WTC11 (cell line): ENCODE measurements at regions not wholly inside any gene's neighbourhood (a gene's known extent, or its start where the extent isn't known, plus 50 kb on each side); places are given as distances from the start of the nearest gene placed in this dataset.

ENCODE experiments used
- ATAC-seq: fragments of 200-7000 bp; cut with Tn5 transposase; 2 replicates; pipeline ENCODE4 v1.10.0; 2021; ENCODE audit warnings: mild to moderate bottlenecking, moderate library complexity
- CTCF ChIA-PET: fragments of 300-600 bp; sonication (Branson Sonifier 250); formaldehyde crosslinking; loops from one replicate; lab custom pipeline; 2021; ENCODE audit warnings: antibody characterized with exemption; lab: Charles Lee
- POLR2A ChIA-PET: fragments of 350-600 bp; sonication (Branson Sonifier 250); formaldehyde crosslinking; loops from one replicate; lab custom pipeline; 2021; ENCODE audit warnings: antibody characterized with exemption; lab: Charles Lee
- DNase-seq: peaks from one replicate; pipeline ENCODE4 v3.0.0; 2021; ENCODE audit warnings: low spot score
- H3K27ac Mint-ChIP-seq: 2 replicates; pipeline ENCODE4 v1.8.0; 2021; ENCODE audit warnings: mixed read lengths
- H3K27me3 Mint-ChIP-seq: 2 replicates; pipeline ENCODE4 v1.8.0; 2021; ENCODE audit warnings: low read depth, mild to moderate bottlenecking, moderate library complexity, mixed read lengths
- H3K36me3 Mint-ChIP-seq: 2 replicates; pipeline ENCODE4 v1.8.0; 2021; ENCODE audit warnings: mixed read lengths
- H3K4me1 Mint-ChIP-seq: 2 replicates; pipeline ENCODE4 v1.8.0; 2022; ENCODE audit warnings: mixed read lengths
- H3K4me3 Mint-ChIP-seq: 2 replicates; pipeline ENCODE4 v1.8.0; 2021; ENCODE audit warnings: mild to moderate bottlenecking, moderate library complexity, mixed read lengths
- H3K9me3 Mint-ChIP-seq: 2 replicates; pipeline ENCODE4 v1.8.0; 2021; ENCODE audit warnings: mixed read lengths
- ELF4 ChIP-seq: sonication (generic); formaldehyde crosslinking; IDR thresholded peaks from 2 replicates; pipeline ENCODE4 v1.8.1; 2022; ENCODE audit warnings: low read depth, mild to moderate bottlenecking, moderate library complexity, missing genetic modification reagents
- EMX1 ChIP-seq: fragments of 250-450 bp; sonication (Bioruptor Pico); IDR thresholded peaks from 2 replicates; pipeline ENCODE4 v1.8.0; 2021; ENCODE audit warnings: mild to moderate bottlenecking
- IRF2 ChIP-seq: sonication (generic); formaldehyde crosslinking; IDR thresholded peaks from 2 replicates; pipeline ENCODE4 v1.8.0; 2022; ENCODE audit warnings: low read depth, missing genetic modification reagents, borderline replicate concordance
- MXD4 ChIP-seq: fragments of 250-450 bp; sonication (Bioruptor Pico); IDR thresholded peaks from 2 replicates; pipeline ENCODE4 v1.8.0; 2021; ENCODE audit warnings: mild to moderate bottlenecking, moderate library complexity, borderline replicate concordance
- NFYB ChIP-seq: sonication (generic); formaldehyde crosslinking; conservative IDR thresholded peaks from 2 replicates; pipeline ENCODE4 v1.8.0; 2022; ENCODE audit warnings: low read depth, missing genetic modification reagents
- TEAD4 ChIP-seq: sonication (generic); formaldehyde crosslinking; IDR thresholded peaks from 2 replicates; pipeline ENCODE4 v1.8.0; 2022; ENCODE audit warnings: mild to moderate bottlenecking, missing genetic modification reagents
- ZBTB21 ChIP-seq: sonication (generic); formaldehyde crosslinking; IDR thresholded peaks from 2 replicates; pipeline ENCODE4 v1.8.1; 2023; ENCODE audit warnings: mild to moderate bottlenecking, missing genetic modification reagents, borderline replicate concordance
- ZNF138 ChIP-seq: sonication (generic); formaldehyde crosslinking; conservative IDR thresholded peaks from 2 replicates; pipeline ENCODE4 v1.8.1; 2022; ENCODE audit warnings: mild to moderate bottlenecking, moderate library complexity, missing genetic modification reagents
- ZNF219 ChIP-seq: sonication (generic); formaldehyde crosslinking; IDR thresholded peaks from 2 replicates; pipeline ENCODE4 v1.8.0; 2023; ENCODE audit warnings: missing genetic modification reagents, mild to moderate bottlenecking, borderline replicate concordance
- ZNF423 ChIP-seq: fragments of 250-450 bp; sonication (Bioruptor Pico); IDR thresholded peaks from 2 replicates; pipeline ENCODE4 v2.1.2; 2022; ENCODE audit warnings: mild to moderate bottlenecking, moderate library complexity
- TF ChIP-seq, protein P1 (sequence below): sonication (generic); formaldehyde crosslinking; conservative IDR thresholded peaks from 2 replicates; pipeline ENCODE4 v1.8.1; 2023; ENCODE audit warnings: mild to moderate bottlenecking, low read depth, missing genetic modification reagents, moderate library complexity
- TF ChIP-seq, protein P2 (sequence below): fragments of 250-450 bp; sonication (Bioruptor Pico); IDR thresholded peaks from 2 replicates; pipeline ENCODE4 v1.9.0; 2021; ENCODE audit warnings: moderate library complexity, mild to moderate bottlenecking, inconsistent platforms, borderline replicate concordance
- TF ChIP-seq, protein P3 (sequence below): sonication (generic); formaldehyde crosslinking; IDR thresholded peaks from 2 replicates; pipeline ENCODE4 v1.8.0; 2022; ENCODE audit warnings: missing genetic modification reagents
- TF ChIP-seq, protein P4 (sequence below): sonication (generic); formaldehyde crosslinking; IDR thresholded peaks from 2 replicates; pipeline ENCODE4 v1.8.1; 2023; ENCODE audit warnings: mild to moderate bottlenecking, missing genetic modification reagents, moderate library complexity
- TF ChIP-seq, protein P5 (sequence below): sonication (generic); formaldehyde crosslinking; IDR thresholded peaks from 2 replicates; pipeline ENCODE4 v1.8.0; 2023; ENCODE audit warnings: missing genetic modification reagents, mild to moderate bottlenecking, borderline replicate concordance
- TF ChIP-seq, protein P6 (sequence below): fragments of 250-450 bp; sonication (Bioruptor Pico); conservative IDR thresholded peaks from 2 replicates; pipeline ENCODE4 v1.9.0; 2021; ENCODE audit warnings: mild to moderate bottlenecking
- TF ChIP-seq, protein P7 (sequence below): sonication (generic); formaldehyde crosslinking; IDR thresholded peaks from 2 replicates; pipeline ENCODE4 v1.8.0; 2022; ENCODE audit warnings: mild to moderate bottlenecking, missing genetic modification reagents

DNA sequence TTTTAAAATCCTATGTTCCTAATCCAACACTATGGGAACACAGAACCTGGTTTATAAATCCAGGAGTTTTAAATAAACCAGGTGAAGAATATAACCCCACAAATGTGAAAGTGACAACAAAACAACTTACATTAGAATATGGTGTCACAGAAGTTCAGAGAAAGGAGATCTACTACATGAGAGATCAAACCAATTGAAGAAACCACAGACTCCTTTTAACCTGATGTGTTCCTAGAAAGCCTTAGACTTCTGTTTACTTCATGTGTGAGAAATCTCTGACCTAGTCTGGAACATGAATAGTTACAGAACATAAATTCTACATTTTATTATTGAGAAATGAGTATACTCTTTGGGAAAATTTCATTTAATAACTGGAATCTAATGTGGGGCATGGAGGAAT lies 165.3 kb downstream of the FTCDNL1 start:
- TF ChIP-seq MXD4 (CRISPR knock-in tag) (no peak), IRF2 (no peak), NFYB (CRISPR knock-in tag) (no peak), ZNF423 (no peak), ZBTB21 (no peak)
- TF ChIP-seq, protein P1, sequence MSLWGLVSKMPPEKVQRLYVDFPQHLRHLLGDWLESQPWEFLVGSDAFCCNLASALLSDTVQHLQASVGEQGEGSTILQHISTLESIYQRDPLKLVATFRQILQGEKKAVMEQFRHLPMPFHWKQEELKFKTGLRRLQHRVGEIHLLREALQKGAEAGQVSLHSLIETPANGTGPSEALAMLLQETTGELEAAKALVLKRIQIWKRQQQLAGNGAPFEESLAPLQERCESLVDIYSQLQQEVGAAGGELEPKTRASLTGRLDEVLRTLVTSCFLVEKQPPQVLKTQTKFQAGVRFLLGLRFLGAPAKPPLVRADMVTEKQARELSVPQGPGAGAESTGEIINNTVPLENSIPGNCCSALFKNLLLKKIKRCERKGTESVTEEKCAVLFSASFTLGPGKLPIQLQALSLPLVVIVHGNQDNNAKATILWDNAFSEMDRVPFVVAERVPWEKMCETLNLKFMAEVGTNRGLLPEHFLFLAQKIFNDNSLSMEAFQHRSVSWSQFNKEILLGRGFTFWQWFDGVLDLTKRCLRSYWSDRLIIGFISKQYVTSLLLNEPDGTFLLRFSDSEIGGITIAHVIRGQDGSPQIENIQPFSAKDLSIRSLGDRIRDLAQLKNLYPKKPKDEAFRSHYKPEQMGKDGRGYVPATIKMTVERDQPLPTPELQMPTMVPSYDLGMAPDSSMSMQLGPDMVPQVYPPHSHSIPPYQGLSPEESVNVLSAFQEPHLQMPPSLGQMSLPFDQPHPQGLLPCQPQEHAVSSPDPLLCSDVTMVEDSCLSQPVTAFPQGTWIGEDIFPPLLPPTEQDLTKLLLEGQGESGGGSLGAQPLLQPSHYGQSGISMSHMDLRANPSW (CRISPR knock-in tag), result no peak
- TF ChIP-seq, protein P2, sequence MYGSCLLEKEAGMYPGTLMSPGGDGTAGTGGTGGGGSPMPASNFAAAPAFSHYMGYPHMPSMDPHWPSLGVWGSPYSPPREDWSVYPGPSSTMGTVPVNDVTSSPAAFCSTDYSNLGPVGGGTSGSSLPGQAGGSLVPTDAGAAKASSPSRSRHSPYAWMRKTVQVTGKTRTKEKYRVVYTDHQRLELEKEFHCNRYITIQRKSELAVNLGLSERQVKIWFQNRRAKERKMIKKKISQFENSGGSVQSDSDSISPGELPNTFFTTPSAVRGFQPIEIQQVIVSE (CRISPR knock-in tag), result no peak
- POLR2A ChIA-PET, result no interaction called here
- no peaks in the 10 kb centered on the region for H3K9me3 Mint-ChIP-seq
- no peak overlapping the region for H3K4me3 Mint-ChIP-seq
- H3K4me1 Mint-ChIP-seq, result peaks cover 2% of the 10 kb centered on the region; the same call in 1 of the 2 replicates
- H3K27ac Mint-ChIP-seq, result no peak overlapping the region
- CTCF ChIA-PET, result interaction anchor here (2.2 kb wide), 1 partner anchor 9 kb away, joined by 15 read pairs; no protein-coding TSS in a partner anchor
- no peaks in the 10 kb centered on the region for H3K27me3 Mint-ChIP-seq
- no peaks in the 10 kb centered on the region for H3K36me3 Mint-ChIP-seq
- DNase-seq (no peak), ATAC-seq (no peak)

DNA sequence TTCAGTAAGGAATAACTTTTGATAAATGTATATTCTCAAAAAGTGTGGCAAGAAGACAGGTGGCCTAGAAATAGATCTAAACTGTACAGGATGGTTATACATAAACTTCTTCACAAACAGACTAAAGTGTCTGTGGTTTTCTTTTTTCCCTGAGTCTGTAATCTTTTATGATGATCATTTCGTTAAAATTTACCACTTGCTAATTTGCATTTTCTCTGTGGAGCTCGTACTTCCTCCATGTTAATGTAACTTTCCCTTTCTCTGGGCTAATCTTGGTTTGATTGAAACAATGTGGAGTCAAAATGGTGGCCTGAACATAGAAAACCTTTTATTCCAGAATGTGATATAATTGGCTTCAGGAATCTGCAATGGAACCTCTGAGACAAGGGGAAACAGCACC lies 166.2 kb downstream of the FTCDNL1 start:
- Mint-ChIP-seq H3K27me3 (no peaks in the 10 kb centered on the region), H3K4me1 (peaks cover 6% of the 10 kb centered on the region), H3K36me3 (no peaks in the 10 kb centered on the region), H3K27ac (no peak overlapping the region), H3K4me3 (no peak overlapping the region), H3K9me3 (no peaks in the 10 kb centered on the region)
- ChIA-PET CTCF (interaction anchor here (2.2 kb wide), 1 partner anchor 9 kb away, joined by 15 read pairs; no protein-coding TSS in a partner anchor), POLR2A (no interaction called here)
- ATAC-seq, result no peak
- DNase-seq, result no peak
- TF ChIP-seq, protein P3, sequence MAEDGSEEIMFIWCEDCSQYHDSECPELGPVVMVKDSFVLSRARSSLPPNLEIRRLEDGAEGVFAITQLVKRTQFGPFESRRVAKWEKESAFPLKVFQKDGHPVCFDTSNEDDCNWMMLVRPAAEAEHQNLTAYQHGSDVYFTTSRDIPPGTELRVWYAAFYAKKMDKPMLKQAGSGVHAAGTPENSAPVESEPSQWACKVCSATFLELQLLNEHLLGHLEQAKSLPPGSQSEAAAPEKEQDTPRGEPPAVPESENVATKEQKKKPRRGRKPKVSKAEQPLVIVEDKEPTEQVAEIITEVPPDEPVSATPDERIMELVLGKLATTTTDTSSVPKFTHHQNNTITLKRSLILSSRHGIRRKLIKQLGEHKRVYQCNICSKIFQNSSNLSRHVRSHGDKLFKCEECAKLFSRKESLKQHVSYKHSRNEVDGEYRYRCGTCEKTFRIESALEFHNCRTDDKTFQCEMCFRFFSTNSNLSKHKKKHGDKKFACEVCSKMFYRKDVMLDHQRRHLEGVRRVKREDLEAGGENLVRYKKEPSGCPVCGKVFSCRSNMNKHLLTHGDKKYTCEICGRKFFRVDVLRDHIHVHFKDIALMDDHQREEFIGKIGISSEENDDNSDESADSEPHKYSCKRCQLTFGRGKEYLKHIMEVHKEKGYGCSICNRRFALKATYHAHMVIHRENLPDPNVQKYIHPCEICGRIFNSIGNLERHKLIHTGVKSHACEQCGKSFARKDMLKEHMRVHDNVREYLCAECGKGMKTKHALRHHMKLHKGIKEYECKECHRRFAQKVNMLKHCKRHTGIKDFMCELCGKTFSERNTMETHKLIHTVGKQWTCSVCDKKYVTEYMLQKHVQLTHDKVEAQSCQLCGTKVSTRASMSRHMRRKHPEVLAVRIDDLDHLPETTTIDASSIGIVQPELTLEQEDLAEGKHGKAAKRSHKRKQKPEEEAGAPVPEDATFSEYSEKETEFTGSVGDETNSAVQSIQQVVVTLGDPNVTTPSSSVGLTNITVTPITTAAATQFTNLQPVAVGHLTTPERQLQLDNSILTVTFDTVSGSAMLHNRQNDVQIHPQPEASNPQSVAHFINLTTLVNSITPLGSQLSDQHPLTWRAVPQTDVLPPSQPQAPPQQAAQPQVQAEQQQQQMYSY (CRISPR knock-in tag), result no peak
- TF ChIP-seq, protein P4, sequence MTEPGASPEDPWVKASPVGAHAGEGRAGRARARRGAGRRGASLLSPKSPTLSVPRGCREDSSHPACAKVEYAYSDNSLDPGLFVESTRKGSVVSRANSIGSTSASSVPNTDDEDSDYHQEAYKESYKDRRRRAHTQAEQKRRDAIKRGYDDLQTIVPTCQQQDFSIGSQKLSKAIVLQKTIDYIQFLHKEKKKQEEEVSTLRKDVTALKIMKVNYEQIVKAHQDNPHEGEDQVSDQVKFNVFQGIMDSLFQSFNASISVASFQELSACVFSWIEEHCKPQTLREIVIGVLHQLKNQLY (CRISPR knock-in tag), result no peak
- TF ChIP-seq ZNF138, result no peak
- TF ChIP-seq, protein P5, sequence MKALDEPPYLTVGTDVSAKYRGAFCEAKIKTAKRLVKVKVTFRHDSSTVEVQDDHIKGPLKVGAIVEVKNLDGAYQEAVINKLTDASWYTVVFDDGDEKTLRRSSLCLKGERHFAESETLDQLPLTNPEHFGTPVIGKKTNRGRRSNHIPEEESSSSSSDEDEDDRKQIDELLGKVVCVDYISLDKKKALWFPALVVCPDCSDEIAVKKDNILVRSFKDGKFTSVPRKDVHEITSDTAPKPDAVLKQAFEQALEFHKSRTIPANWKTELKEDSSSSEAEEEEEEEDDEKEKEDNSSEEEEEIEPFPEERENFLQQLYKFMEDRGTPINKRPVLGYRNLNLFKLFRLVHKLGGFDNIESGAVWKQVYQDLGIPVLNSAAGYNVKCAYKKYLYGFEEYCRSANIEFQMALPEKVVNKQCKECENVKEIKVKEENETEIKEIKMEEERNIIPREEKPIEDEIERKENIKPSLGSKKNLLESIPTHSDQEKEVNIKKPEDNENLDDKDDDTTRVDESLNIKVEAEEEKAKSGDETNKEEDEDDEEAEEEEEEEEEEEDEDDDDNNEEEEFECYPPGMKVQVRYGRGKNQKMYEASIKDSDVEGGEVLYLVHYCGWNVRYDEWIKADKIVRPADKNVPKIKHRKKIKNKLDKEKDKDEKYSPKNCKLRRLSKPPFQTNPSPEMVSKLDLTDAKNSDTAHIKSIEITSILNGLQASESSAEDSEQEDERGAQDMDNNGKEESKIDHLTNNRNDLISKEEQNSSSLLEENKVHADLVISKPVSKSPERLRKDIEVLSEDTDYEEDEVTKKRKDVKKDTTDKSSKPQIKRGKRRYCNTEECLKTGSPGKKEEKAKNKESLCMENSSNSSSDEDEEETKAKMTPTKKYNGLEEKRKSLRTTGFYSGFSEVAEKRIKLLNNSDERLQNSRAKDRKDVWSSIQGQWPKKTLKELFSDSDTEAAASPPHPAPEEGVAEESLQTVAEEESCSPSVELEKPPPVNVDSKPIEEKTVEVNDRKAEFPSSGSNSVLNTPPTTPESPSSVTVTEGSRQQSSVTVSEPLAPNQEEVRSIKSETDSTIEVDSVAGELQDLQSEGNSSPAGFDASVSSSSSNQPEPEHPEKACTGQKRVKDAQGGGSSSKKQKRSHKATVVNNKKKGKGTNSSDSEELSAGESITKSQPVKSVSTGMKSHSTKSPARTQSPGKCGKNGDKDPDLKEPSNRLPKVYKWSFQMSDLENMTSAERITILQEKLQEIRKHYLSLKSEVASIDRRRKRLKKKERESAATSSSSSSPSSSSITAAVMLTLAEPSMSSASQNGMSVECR, result no peak
- no peak for TF ChIP-seq ELF4 (CRISPR knock-in tag)
- no peak for TF ChIP-seq ZNF219 (CRISPR knock-in tag)
- no peak for TF ChIP-seq MXD4 (CRISPR knock-in tag)
- TF ChIP-seq, protein P6, sequence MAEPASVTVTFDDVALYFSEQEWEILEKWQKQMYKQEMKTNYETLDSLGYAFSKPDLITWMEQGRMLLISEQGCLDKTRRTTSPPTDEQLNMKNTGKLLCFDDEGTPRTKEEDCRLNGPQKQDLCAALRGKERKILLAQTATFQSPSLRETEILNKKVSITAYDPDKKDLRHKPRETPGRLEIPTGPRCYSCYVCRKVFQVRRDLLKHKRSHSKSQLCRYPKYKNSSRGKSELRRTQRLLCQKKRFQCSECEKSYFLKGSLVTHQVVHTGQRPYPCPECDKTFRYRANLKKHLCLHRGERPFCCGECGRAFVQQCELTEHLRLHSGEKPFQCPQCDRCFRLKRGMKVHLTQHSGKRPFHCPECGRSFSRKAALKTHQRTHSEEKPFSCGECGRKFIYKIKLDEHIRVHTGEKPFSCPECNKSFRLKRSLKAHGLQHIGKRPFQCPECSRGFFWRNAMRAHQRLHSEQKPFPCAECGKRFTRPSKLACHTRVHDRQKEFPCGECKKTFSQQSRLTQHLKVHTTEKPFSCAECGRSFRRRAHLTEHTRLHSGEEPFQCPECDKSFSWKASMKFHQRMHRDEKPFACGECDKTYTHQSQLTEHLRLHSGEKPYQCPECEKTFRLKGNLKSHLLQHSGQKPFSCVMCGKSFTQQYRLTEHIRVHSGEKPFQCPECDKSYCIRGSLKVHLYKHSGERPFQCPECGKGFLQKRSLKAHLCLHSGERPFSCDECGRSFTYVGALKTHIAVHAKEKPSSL, result no peak
- no peak for TF ChIP-seq EMX1 (CRISPR knock-in tag)
- TF ChIP-seq, protein P7, sequence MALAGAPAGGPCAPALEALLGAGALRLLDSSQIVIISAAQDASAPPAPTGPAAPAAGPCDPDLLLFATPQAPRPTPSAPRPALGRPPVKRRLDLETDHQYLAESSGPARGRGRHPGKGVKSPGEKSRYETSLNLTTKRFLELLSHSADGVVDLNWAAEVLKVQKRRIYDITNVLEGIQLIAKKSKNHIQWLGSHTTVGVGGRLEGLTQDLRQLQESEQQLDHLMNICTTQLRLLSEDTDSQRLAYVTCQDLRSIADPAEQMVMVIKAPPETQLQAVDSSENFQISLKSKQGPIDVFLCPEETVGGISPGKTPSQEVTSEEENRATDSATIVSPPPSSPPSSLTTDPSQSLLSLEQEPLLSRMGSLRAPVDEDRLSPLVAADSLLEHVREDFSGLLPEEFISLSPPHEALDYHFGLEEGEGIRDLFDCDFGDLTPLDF (CRISPR knock-in tag), result no peak
- no peak for TF ChIP-seq ZBTB21
- TF ChIP-seq TEAD4 (CRISPR knock-in tag), result no peak
